ENCODE measurements at regions not wholly inside any gene's neighbourhood (a gene's known extent, or its start where the extent isn't known, plus 50 kb on each side); places are given as distances from the start of the nearest gene placed in this dataset.

GRCh38 chr10:44199267-44199666 is 185.6 kb downstream of the CXCL12 start:
- TF ChIP-seq, protein P1, sequence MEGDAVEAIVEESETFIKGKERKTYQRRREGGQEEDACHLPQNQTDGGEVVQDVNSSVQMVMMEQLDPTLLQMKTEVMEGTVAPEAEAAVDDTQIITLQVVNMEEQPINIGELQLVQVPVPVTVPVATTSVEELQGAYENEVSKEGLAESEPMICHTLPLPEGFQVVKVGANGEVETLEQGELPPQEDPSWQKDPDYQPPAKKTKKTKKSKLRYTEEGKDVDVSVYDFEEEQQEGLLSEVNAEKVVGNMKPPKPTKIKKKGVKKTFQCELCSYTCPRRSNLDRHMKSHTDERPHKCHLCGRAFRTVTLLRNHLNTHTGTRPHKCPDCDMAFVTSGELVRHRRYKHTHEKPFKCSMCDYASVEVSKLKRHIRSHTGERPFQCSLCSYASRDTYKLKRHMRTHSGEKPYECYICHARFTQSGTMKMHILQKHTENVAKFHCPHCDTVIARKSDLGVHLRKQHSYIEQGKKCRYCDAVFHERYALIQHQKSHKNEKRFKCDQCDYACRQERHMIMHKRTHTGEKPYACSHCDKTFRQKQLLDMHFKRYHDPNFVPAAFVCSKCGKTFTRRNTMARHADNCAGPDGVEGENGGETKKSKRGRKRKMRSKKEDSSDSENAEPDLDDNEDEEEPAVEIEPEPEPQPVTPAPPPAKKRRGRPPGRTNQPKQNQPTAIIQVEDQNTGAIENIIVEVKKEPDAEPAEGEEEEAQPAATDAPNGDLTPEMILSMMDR (IDR thresholded peaks at IDR 0.05; ENCODE audit: borderline replicate concordance, extremely low read depth, low read length, poor library complexity, severe bottlenecking), result no peak
- no peak for TF ChIP-seq EZH2 (IDR thresholded peaks at IDR 0.05; ENCODE audit: borderline replicate concordance, low read depth, low read length, severe bottlenecking)
